MM.1S (cell line): ENCODE measurements at regions not wholly inside any gene's neighbourhood (a gene's known extent, or its start where the extent isn't known, plus 50 kb on each side); places are given as distances from the start of the nearest gene placed in this dataset.

Experiments used
- EZH2 ChIP-seq: fragments of 300-600 bp; sonication (generic); optimal IDR thresholded peaks from 2 replicates; pipeline ENCODE3; 2017; ENCODE audit warnings: low read depth, mild to moderate bottlenecking, antibody characterized with exemption, low read length, mixed read lengths
- EZH2phosphoT487 ChIP-seq: fragments of 300-600 bp; sonication (generic); IDR thresholded peaks from 2 replicates; pipeline ENCODE4 v1.6.1; 2018; ENCODE audit warnings: antibody characterized with exemption, low read length
- TF ChIP-seq, protein P1 (sequence below): fragments of 300-600 bp; sonication (generic); IDR thresholded peaks from 2 replicates; pipeline ENCODE4 v1.5.1; 2016; ENCODE audit warnings: antibody characterized with exemption, low read length, mixed read lengths

DNA sequence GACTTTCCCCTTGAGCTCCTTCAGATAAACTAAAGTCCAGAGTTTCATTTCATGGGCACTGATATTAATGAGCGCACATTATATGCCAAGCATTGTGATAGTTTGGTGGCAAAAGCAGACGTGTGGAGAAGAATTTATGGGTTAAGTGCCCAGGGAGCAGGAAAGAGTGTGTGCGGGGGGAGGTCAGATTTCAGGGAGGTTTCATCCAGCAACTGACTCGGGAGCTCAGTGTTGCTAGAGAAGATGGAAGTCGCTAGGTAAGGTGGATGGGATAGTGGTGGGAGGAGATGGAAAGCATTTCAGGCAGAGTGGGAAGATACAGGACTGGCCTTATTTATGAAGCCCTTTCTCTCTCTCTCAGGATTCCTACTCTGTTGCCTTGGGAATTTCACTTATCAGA is 223.0 kb downstream of the SNX10 start:
- TF ChIP-seq, protein P1, sequence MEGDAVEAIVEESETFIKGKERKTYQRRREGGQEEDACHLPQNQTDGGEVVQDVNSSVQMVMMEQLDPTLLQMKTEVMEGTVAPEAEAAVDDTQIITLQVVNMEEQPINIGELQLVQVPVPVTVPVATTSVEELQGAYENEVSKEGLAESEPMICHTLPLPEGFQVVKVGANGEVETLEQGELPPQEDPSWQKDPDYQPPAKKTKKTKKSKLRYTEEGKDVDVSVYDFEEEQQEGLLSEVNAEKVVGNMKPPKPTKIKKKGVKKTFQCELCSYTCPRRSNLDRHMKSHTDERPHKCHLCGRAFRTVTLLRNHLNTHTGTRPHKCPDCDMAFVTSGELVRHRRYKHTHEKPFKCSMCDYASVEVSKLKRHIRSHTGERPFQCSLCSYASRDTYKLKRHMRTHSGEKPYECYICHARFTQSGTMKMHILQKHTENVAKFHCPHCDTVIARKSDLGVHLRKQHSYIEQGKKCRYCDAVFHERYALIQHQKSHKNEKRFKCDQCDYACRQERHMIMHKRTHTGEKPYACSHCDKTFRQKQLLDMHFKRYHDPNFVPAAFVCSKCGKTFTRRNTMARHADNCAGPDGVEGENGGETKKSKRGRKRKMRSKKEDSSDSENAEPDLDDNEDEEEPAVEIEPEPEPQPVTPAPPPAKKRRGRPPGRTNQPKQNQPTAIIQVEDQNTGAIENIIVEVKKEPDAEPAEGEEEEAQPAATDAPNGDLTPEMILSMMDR, result no peak
- TF ChIP-seq EZH2, result no peak
- no peak for TF ChIP-seq EZH2phosphoT487
